ENCODE measurements at regions not wholly inside any gene's neighbourhood (a gene's known extent, or its start where the extent isn't known, plus 50 kb on each side); places are given as distances from the start of the nearest gene placed in this dataset.

GRCh38 chr2:236852100-236852976 lies 233.4 kb upstream of the COPS8 start:
- no peak for DNase-seq (ENCODE audit: low read depth in 2 of 2)

DNA sequence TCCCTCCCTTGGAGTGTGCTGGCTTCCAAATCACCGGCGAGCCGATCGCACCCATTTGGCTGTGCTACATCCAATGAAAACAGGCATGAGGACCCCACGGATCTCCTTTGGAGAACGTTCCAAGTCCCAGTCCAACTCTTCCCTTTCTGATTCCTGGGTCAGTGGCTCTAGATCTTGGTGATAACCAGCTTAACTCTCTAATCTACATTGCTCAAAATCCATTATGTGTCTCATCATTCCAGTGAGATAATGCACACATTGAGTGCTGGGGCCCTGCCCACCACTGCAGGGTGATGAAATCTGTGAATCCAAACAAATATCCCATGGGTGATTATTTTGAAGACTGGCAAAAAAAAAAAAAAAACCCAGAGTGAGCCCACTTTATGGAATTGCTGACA lies 232.7 kb upstream of the COPS8 start:
- no peak for DNase-seq (ENCODE audit: low read depth in 2 of 2)

GRCh38 chr2:236853585-236854051 lies 232.1 kb upstream of the COPS8 start:
- no peak for DNase-seq (ENCODE audit: low read depth in 2 of 2)

DNA sequence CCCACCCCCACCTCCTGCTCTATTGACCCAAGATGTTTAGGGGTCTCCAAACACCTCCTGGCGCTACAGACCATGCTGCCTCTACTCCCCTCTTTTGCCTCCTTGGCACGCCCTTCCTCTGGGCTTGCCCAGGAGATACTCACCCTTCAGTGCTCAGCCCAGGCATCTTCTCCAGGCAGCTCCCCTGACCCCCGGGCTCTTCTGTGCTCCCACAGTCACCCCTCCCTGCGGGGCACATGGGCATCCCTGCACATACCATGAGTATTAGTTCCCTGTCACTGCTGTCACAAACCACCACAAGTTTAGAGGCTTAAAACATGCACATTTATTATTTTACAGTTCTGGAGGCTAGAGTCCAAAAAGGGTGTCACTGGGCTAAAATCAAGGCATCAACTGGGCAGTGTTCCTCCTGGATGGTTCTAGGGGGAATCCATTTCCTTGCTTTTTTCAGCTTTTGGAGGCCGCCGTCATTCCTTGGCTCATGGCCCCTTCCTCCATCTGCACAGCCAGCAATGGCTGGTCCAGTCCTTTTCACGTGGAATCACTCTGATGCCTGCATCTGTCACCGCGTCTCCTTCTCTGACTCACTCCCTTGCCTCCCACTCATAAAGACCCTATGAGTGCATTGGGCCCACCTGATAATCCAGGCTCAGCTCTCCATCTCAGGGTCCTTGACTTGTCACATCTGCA lies 230.4 kb upstream of the COPS8 start:
- DNase-seq (ENCODE audit: low read depth in 2 of 2) = no peak

DNA sequence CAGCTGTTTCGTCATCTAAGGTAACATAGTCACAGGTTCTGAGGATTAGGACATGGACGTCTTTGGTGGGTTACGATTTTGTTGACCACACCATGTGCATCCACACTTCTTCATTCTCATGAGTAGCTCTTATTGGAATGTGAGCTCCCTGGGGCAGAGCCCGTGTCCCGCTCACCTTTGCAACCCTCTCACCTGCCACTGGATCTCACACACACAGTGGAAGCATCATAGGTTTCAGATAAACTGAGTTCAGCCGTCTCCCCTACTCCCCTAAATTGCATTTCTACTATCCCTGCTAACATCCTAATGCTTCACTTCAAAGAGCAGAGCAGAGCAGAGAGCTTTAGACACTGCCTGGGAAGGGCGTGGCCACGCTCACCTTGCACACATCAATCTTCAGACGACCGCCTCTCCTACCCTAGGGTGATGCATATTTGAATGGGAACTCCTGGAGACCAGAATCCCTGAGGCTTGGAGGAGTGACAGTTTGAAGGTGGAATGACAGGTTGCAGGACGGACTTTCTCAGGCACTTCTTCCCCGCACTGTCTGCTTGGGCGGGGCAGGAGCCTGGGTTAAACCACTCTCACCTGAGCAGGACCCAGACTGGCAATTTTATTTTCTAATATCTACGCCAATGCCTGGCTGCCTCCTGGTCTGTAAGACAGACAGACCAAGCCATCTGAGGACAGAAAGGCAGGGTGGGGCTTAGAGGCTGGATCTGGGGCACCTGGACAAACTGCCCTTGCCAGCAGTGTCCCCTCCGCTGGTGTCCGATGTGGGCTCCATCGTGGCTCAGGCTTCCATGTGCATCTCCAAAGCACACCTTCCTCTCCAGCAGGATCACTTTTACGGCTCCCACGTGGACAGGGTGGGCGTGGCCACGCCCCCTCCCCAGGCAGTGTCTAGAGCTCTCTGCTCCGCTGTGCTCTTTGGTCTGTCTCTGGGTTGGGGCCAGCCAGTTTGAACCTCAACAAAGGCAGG lies 229.5 kb upstream of the COPS8 start:
- no peak for DNase-seq (ENCODE audit: low read depth in 2 of 2)

DNA sequence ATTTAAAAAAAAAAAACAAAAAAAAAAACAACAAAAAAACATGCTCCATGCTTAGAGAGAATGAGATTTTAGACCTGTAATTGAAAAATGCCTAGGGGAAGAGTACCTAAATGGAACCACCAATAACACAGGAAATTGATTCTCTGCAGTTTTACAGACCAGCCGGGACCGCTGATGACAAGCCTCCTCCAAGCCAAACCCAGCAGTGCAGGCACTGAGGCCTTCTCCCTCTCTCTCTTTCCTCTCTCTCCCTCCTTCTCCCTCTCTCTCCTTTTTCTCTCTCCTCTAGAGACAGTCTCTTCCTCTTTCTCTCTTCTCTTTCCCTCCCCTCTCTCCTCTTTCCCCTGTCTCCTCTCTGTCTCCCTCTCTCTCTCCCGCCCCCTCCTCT lies 228.8 kb upstream of the COPS8 start:
- DNase-seq (ENCODE audit: low read depth in 2 of 2) = no peak

DNA sequence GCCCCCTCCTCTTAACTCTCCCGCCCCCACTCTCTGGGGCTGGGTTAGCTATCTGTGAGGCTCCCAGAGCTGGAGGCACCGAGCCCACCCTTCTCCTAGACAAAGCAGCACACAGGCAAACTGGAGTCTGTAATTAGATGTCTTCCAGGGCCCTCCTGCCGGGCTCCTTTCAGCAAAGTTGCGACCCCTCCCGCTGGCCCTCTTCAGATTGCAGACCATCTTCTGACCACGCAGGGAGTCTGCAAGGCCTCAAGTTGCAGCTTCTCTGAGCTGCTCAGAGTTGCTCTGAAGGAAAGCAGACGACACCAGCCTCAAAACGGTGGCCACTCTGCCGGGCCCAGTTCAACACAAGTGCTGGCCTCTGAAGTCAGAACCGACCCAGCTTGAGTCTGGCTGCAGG lies 228.4 kb upstream of the COPS8 start:
- DNase-seq (ENCODE audit: low read depth in 2 of 2) = no peak

GRCh38 chr2:236857781-236858180 lies 227.9 kb upstream of the COPS8 start:
- DNase-seq (ENCODE audit: low read depth in 2 of 2) = no peak

- DNase-seq (ENCODE audit: low read depth in 2 of 2) = no peak
Measured at GRCh38 chr2:236858661-236859060, 227.0 kb upstream of the COPS8 start.

GRCh38 chr2:236859908-236860307 lies 225.8 kb upstream of the COPS8 start:
- no peak for DNase-seq (ENCODE audit: low read depth in 2 of 2)

DNA sequence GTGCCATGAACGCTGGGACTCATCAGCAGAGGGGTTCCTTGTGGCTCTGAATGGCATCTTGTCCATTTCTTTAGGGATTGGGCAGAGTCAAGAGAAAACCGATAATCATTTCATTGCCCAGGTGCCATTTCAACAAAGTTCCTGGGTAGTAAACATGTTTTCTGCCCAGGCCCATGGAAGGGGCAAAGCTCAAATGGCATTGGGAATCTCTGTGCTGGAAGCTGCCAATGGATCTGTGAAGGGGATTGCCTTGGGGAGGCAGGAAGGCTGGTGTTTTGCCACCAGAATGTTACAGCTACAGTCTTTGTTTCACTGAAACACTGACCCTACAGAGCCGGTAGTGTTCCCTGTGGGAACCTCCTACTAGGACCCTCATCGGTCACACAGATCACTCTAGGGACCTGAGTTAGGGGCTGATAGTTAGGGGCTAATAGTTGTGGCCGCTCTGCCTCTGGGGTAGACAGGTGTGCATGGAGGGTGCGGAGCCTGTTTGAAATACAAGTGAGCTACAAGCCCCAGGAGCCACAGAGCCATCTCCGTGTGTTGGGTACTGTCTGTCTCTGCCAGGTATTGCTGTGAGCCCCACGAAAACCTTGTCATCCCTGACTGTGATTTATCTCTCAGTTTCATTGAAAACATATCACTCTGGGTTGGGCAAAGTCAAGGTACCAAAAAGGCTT lies 224.4 kb upstream of the COPS8 start:
- DNase-seq (ENCODE audit: low read depth in 2 of 2) = no peak

- DNase-seq (ENCODE audit: low read depth in 2 of 2) = no peak
Measured at GRCh38 chr2:236861944-236862343, 223.7 kb upstream of the COPS8 start.

DNA sequence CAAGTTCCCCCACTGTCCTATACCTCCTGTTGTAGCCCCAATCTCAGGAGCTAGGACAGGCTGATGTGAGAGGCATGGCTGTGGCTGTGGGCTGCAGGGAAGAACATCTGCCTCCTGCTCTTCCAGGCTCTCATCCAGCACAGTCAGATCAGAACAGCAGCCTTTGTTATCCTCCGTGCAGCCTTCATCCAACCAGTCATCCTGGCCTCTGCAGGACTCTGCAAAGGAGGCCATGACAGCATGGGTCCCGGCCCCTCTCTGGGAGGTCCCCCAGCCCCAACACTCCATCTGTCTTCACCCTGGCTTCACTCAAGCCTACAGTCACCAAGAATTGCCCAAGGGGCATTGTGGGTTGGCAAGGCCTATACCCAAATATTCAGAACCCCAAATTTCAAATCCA lies 223.2 kb upstream of the COPS8 start:
- no peak for DNase-seq (ENCODE audit: low read depth in 2 of 2)

DNA sequence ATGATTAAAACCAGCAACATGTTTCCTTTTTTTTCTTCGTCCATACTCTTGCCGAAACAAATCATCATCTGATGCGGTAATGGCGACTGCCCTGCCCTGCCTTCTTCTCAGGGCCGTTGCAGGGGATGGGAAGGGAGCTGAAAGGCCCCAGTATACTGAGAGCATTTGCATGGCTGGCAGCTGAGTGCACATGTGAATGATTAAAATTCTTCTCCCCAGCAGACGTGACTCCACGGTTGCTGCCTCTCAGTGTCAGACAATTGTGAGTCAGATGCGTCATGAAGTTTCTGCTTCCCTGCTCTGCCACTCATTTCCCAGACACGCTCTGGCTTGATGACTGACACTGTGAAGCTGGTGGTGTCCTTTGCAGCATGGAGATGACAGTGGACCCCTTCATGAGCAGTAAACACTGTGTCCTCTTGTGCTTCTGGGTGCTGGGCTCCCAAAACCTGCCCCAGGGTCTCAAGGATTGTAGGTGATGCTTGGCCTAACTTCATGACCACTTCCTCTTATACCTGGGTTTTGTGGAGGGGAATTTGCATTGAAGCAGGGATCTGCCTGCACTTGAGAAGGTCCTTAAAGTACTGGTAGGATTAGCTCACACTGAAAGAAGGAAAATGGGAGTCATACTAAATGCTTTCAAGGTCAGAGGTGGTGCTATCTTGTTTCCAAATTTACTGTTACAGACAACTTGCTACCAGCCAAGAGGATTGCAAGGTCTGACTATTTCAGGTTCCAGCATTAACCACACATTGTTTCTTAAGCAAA lies 222.5 kb upstream of the COPS8 start:
- no peak for DNase-seq (ENCODE audit: low read depth in 2 of 2)

- no peak for DNase-seq (ENCODE audit: low read depth in 2 of 2)
Measured at GRCh38 chr2:236863729-236864126, 222.0 kb upstream of the COPS8 start.

DNA sequence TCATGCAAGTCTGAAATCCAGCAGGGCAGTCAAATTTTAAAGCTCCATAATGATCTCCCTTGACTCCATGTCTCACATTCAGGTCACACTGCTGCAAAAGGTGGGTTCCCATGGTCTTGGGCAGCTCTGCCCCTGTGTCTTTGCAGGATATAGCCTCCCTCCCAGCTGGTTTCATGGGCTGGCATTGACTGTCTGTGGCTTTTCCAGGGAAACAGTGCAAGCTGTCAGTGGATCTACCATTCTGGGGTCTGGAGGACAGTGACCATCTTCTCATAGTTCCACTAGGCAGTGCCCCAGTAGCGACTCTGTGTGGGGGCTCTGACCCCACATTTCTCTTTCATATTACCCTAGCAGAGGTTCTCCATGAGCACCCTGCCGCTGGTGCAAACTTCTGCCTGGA lies 220.6 kb upstream of the COPS8 start:
- no peak for DNase-seq (ENCODE audit: low read depth in 2 of 2)

- no peak for DNase-seq (ENCODE audit: low read depth in 2 of 2)
Measured at GRCh38 chr2:236866542-236867340, 218.9 kb upstream of the COPS8 start.

- DNase-seq (ENCODE audit: low read depth in 2 of 2) = no peak
Measured at GRCh38 chr2:236867441-236868260, 218.0 kb upstream of the COPS8 start.

- DNase-seq (ENCODE audit: low read depth in 2 of 2) = no peak
Measured at GRCh38 chr2:236870370-236870769, 215.3 kb upstream of the COPS8 start.

Data from stimulated activated CD8-positive, alpha-beta memory T cell treated with anti-CD3 and anti-CD28 coated beads, Interleukin-2, amount 100 ng/mL, for 48 hours (primary cell).